ENCODE measurements at regions not wholly inside any gene's neighbourhood (a gene's known extent, or its start where the extent isn't known, plus 50 kb on each side); places are given as distances from the start of the nearest gene placed in this dataset.
"Not testable (repeated sequence)": the region's sequence is repeated elsewhere in the genome, so short reads cannot be mapped to it uniquely, and the experiment has no call there.

- DNase-seq, result no peak
These were observed 133.6 kb upstream of the PRKCQ start for GRCh38 chr10:6713716-6714115.

- no peak for DNase-seq
These were observed 133.0 kb upstream of the PRKCQ start for GRCh38 chr10:6713120-6713519.

- DNase-seq, result no peak
These were observed 131.8 kb upstream of the PRKCQ start for GRCh38 chr10:6711881-6712280.

GRCh38 chr10:6711408-6711841 is 131.3 kb upstream of the PRKCQ start:
- DNase-seq, result no peak

- no peak for DNase-seq
These were observed 127.3 kb upstream of the PRKCQ start for GRCh38 chr10:6707352-6707751.

- no peak for DNase-seq
These were observed 126.6 kb upstream of the PRKCQ start for GRCh38 chr10:6706725-6707124.

- no peak for DNase-seq
These were observed 124.8 kb upstream of the PRKCQ start for GRCh38 chr10:6704896-6705295.

GRCh38 chr10:6702833-6703232 is 122.8 kb upstream of the PRKCQ start:
- not testable (repeated sequence) for DNase-seq

- DNase-seq, result no peak
These were observed 122.0 kb upstream of the PRKCQ start for GRCh38 chr10:6702030-6702429.

- peak; percentile 6 for DNase-seq
These were observed 121.2 kb upstream of the PRKCQ start for GRCh38 chr10:6701289-6701688.

- DNase-seq, result no peak
These were observed 120.0 kb upstream of the PRKCQ start for GRCh38 chr10:6700066-6700465.

GRCh38 chr10:6699336-6699735 is 119.3 kb upstream of the PRKCQ start:
- no peak for DNase-seq

GRCh38 chr10:6695519-6695918 is 115.4 kb upstream of the PRKCQ start:
- no peak for DNase-seq

GRCh38 chr10:6694447-6695140 is 114.5 kb upstream of the PRKCQ start:
- DNase-seq, result peak; percentile 11

GRCh38 chr10:6692856-6693255 is 112.8 kb upstream of the PRKCQ start:
- no peak for DNase-seq

- DNase-seq, result no peak
These were observed 112.0 kb upstream of the PRKCQ start for GRCh38 chr10:6692103-6692502.

GRCh38 chr10:6689036-6689435 is 109.0 kb upstream of the PRKCQ start:
- DNase-seq, result no peak

GRCh38 chr10:6680735-6681134 is 100.7 kb upstream of the PRKCQ start:
- DNase-seq, result no peak

- no peak for DNase-seq
These were observed 98.9 kb upstream of the PRKCQ start for GRCh38 chr10:6678956-6679355.

- peak; percentile 71 for DNase-seq
These were observed 98.2 kb upstream of the PRKCQ start for GRCh38 chr10:6678211-6678803.

GRCh38 chr10:6677129-6677528 is 97.1 kb upstream of the PRKCQ start:
- DNase-seq, result not testable (repeated sequence)

GRCh38 chr10:6674291-6674690 is 94.2 kb upstream of the PRKCQ start:
- DNase-seq, result no peak

- DNase-seq, result no peak
These were observed 91.9 kb upstream of the PRKCQ start for GRCh38 chr10:6671976-6672375.

GRCh38 chr10:6669269-6669859 is 89.3 kb upstream of the PRKCQ start:
- peak; percentile 53 for DNase-seq

All from activated CD4-positive, alpha-beta T cell treated with anti-CD3 and anti-CD28 coated beads, Interleukin-2, Interleukin-6, amounts not matched to agents 100 ng/mL and 50 ng/mL, durations not matched to agents 16 hours and 8 hours (primary cell).